GM19455 (cell line): ENCODE measurements at regions not wholly inside any gene's neighbourhood (a gene's known extent, or its start where the extent isn't known, plus 50 kb on each side); places are given as distances from the start of the nearest gene placed in this dataset.
"Not testable (repeated sequence)": the region's sequence is repeated elsewhere in the genome, so short reads cannot be mapped to it uniquely, and the experiment has no call there.

ENCODE experiments used
- ATAC-seq: cut with Tn5 transposase; IDR thresholded peaks from one replicate; pipeline ENCODE4 v1.9.1; 2021; ENCODE audit not compliant: unreplicated experiment

DNA sequence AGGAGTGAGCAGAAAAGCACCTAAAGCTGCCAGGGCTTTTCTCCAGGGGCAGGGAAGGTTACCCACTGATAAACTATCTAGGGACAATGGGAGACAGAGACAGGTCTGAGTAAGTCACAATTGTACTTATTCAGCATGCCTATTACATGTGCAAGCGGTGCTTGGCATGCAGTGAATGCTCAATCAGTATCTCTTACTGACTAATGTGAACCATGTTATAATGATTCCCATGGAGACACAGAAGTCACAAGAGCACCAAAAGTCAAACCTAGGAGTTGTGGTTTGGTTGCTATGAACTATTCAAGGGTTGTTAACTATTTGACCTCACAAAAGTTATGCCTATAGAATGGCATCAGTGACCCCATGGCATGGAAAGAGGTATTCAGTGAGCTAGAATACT lies 50.0 kb upstream of the RASGRP1 start:
- no peak for ATAC-seq

DNA sequence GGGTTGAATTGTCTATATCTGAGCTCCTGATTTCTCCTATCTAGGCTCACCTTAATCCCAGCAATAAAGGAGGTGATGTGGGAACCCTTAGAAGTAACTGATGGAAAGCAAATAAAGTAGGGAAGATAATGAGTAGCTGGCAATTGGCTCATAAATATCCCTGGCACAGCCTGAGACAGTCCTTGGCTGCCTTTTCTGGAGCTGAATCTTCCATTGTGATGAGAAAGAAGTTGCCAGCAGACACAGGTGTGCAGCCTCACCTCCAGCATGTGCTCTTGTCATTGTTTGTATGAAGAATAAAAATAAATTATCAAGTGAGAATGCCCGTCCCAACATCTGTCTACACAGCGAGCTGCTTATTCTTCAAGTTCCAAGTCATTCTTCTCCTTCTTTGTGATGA lies 53.2 kb upstream of the RASGRP1 start:
- no peak for ATAC-seq

DNA sequence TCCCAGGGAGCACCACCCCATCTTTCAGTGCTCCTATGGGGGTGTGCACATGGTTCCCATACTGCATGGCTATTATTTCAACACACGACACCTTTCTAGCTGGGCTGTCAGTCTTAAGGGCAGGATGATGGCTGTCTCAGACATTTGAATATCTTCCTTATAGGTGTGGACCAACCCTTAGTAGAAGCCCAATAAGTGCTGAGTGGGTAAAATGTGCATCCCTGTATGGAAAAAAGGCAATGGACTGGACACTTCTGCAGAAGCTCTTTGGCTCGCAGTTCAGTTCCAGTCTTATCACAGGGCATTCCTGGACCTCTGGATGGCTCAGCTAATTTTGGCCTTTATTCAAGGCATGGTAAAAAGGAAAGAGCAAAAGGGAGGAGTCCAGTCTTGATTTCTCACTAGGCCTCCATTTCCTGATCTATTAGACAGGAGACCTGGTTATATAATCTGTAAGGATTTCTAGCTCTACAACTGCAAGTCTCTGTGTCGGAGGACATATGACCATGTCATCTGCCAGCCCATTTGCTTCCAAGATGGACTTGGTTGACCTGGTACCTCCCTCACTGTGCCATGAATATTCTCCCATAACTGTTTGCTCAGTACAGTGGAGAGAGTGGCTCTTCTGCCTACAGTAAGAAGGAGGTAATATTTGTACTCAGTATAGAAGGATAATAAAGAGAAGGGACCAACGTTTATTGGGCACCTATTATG lies 53.8 kb upstream of the RASGRP1 start:
- ATAC-seq, result no peak

DNA sequence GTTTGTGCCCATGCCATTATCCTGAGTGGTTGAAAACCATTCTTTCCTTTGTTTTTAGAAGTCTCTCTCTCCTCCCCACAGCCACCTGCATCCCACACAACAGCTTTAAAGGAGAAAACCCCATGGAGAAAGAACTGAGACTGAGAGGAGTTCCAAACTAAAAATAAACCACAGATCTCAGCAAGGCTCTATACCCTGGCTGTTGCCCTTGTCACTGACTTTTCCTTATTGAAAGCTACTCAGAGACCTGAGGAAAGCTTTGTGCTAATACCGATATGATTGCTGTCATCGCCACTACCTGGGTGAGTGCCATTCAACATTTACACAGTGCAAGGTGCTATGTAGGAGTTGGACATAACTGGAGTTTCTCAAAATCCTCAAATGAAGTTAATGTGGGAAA lies 55.5 kb upstream of the RASGRP1 start:
- no peak for ATAC-seq

DNA sequence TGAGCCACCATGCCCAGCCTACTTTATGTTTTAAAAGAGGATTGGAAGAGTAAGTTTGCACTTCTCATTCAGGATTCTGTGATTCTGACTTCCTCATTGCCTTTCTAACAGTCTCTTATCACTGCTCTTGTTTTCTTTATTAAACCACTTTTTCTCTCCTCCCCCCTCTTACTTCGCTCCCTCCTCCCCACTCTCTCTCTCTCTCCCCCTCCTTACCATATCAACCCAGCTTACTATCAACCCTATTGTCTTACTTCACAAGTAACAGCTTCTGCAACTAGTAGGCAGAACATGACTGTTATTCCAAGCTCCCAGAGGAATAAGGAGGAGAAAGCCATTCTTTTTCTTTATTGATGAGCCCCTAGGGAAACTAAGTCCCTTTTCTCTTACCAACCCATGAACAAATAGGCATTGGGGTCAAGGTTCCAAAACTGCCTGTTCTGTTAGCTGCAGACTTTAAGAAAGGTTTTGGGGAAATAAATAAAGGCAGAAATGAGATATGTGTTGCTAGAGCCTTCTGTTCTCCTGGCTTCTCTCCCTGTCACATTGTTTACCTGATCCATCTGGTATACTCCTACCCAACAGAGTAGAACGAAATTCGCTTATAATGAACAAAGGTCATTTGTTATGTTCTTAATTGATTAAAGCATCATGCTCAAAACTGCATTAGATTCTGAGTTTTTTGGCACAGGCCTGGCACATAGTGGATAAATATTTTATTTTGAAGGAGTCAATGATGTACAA lies 56.4 kb upstream of the RASGRP1 start:
- no peak for ATAC-seq

DNA sequence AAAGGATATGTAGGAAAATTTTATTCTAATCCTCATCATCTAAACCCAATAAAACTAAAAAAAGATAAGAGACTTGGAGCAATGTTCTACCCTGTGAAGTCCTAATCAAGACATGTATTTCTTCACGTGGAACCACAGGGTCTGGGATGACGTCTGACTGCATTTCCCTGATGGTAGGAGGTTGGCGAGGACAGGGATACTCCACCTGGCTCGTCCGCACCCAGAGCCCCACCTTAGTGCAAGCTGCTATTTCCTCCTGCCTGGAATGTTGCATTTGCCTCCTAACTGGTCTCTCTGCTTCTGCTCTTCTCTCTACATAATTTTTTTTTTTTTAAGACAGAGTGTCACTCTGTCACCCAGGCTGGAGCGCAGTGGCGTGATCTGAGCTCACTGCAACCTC lies 57.7 kb upstream of the RASGRP1 start:
- ATAC-seq, result no peak

DNA sequence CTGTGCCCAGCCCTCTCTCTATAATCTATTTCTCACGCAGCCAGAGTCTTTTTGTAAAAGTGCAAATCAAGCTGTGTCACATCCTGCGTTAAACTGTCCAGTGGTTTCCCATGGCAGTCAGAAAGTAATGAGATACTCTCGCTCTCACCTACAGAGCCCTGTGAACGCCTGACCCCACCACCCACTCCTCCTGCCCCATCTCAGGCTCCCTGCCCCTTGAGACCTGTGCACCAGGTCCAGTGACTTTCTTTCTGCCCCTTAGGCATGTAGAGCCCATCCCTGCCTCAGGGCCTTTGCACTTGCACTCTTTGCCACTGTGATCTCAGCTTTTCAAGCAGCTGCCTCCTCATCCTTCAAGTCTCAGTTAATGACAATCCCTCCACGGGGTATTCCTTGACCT lies 58.3 kb upstream of the RASGRP1 start:
- ATAC-seq, result no peak

DNA sequence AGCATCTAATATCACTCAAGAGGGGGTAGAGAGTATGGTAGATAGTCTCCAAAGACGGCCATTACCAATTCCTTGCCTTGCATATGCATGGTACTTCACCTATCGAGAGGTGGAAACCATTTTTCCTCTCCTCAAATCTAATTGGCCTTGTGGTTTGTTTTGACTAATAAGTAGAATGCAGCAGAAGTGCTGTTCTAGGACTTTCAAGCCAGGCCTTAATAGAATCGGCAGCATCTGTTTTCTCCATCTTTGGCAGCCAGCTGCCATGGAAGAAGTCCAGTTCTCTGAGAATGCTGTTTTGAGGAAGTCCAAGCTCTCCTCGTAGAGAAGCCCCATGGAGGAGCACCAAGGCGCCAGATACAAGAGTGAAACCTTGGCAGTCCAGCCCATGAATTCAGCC lies 59.1 kb upstream of the RASGRP1 start:
- ATAC-seq, result no peak

DNA sequence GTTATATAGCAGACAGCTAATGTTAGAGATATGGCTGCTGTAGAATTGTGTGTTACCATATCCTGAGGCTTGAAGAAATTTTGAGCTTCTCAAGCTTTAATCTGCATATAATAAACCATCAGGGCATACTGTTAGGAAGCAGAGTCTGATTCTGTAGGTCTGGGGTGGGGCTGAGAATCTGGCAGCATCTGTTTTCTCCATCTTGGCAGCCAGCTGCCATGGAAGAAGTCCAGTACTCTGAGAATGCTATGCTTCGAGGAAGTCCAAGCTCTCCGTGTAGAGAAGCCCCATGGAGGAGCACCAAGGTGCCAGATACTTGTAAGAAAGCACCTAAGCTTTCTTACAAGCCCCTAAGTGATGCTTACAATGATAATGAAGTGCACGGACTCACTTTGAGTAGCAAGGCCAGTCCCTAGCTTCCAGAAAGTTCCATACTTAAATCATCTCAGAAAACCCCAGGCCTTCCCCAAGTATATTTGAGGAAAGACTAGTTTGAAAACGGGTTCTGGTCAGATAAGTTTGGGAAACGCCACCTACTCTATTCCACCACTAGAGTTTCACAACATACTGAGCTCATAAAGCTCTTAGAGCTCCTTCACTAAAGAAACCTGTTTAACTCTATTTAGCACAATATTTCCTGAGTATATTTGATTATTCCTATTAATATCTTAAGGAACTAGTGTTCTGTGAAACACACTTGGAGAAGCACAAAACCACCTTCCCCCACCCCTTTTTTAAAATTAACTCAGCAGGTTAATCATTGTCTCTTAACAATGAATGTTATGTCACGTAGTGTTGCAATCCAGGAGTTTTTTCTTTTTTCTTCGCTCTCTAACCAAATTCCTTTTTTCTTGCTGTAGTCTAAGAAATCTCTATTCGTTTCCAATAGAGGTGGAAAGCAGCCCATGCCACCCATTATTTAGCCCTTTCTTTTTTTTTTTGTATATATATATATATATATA lies 59.9 kb upstream of the RASGRP1 start:
- ATAC-seq, result no peak

DNA sequence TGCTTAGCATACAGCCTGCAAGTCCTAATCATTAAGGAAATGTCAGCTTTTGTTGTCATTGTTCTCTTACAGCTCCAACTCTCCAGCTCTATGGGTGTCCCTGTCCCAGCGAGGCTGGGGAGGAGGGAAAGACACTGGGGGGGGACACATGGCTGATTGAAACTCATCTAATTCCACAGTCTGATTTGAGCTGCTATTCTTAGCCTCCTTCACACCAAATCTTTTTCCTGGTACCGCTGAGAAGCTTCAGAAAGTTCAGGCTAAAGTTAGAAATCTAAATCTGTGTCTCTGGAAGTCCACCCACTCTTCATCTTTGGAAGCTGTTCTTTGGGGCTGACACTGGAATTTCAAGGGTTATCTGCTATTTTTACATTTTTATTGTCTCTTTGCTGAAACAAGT lies 61.3 kb upstream of the RASGRP1 start:
- no peak for ATAC-seq

DNA sequence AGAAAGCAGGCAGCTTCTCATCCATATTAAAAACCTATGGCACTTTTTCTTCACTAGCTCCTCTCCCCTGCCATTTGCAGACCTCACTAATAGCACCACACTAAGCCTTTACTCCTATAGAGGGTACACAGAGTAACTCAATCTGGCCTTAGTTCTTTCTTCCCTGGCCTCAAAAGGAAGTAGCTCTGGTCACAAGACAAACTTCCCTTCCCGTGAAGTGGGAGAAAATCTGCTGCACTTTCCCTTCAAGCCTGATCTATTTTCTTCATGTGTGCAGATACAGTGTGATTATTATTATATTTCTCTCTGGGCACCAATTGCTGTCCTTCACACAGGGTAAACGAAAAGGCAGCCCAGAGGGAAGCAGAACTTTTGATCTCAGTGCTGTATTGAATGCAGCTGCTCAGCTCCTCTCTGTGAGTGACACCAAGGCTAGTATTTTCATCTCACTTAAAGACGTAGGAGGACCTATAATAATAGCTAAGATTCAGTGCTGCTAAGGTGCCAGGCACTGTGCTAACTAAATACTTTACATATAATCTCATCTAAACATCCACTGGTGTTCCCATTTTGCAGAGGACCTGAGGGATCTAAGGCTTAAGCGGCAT lies 61.9 kb upstream of the RASGRP1 start:
- no peak for ATAC-seq

DNA sequence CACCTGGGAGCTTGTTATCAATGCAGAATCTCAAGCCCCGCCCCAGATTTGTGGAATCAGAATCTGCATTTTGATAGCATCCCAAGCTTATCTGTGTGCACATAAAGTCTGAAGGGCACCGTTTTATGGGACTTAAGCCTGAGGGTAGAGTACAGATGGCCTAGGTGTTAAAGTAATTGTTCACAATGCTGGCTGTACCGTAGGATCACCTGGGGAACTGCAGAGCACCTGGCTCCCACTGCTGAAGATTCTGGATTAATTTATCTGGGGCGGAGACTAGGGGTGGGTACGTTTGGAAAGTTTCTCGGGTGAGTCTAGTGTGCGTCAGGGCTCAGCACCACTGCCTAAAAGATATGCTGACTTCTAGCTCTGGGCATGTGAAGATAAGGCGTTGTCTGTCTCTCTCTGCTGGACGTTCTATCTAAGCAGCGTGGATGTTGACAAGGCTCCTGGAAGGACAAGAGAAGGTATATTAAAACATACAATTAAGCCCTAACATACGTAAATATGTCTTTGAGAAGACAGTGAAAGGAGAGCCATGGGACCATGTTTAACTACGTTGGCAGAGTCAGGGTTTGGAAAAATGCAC lies 63.2 kb upstream of the RASGRP1 start:
- ATAC-seq, result no peak

DNA sequence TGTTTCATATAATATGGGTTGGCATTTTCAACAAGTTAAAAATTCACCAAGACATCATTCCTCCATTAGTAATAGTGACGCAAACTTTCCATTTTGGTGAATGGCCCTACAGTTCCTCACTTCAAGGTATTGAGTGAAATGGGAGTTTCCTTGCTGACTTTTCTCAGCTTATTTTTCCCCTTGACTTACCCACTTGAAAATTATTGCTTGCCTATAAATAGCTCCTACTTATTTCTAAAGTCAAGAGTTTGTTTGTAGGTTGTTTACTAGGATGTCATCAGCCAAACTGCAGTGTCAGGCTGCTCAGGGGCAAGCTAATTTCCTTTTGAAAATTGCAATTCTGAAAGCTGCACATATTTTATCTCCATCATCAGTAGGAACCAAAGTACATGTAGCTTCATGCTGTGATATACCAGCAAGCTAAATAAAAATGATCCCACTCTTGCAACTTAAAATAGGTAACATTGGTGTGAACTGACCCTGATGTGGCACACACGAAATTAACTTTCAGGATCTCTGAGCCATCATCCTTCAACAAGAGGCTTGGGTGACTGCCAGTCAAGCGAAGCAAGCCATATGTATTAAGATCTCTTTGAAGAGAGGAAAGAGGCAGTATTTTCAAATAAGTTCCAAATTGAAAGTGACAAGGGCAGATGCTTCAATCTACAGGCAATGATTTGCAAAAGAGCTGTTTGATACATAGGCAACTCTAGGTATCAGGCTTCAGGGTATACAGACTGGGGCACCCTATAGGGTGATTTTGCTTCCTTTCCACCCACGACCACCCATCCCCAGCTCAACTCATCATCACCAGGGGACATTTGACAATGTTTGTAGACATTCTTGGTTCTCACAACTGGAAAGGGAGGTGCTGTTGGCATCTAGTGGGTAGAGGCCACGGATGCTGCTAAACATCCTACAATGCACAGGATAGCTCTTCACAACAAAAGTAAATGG lies 66.8 kb upstream of the RASGRP1 start:
- no peak for ATAC-seq

DNA sequence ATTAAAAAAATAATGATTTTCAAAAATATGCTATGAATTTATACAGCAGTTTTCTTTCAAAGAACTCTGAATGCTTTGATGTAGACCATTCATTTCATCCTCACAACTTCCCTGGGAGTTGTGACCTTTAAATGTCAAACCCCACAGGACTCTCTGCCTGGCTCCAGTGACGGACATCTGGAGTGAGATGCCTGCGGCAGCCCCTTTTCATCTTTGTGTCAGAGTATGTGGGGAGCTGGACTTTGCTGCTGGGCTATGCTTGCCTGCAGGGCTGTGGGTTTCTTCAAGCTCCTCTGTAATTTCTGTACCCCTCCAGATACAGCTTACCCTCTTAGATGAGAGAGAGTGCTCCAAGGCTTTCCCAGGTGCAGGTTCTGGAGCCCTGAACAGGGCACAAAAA lies 70.6 kb upstream of the RASGRP1 start:
- no peak for ATAC-seq

DNA sequence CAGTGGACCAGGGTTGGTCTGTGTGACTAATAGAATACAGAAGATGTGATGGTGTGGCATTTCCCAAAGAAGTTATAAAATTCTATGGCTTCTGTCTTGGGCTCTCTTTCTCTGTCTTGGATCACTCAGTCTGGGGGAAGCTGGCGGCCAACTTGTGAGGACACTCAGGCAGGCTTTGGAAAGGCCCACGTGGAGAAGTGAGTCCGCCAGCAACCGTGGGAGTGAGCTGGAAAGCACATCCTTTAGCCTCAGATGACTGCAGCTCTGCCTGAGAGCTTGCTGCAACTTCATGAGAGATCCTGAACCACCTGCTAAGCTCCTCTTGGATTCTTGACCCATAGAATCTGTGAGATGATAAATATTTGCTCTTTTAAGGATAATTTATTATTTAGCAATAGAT lies 72.0 kb upstream of the RASGRP1 start:
- no peak for ATAC-seq

DNA sequence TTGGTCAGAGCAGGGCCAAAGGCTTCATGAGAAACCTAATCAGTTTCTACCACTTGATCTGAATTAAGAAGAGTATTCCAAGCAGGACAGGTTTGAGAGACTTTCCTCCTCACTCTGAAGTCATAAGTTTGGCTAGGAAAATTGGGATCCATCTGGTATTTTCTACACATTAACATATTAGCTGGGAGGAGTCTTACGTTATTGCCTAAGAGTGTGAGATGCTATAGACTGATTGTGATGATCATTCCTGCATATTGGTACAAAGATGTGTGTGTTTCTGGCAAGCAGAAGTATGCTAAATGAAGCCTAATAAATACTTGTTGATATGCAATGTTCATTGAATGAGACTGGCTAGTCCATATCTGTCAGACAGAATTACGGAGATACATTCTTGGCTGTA lies 73.5 kb upstream of the RASGRP1 start:
- no peak for ATAC-seq

DNA sequence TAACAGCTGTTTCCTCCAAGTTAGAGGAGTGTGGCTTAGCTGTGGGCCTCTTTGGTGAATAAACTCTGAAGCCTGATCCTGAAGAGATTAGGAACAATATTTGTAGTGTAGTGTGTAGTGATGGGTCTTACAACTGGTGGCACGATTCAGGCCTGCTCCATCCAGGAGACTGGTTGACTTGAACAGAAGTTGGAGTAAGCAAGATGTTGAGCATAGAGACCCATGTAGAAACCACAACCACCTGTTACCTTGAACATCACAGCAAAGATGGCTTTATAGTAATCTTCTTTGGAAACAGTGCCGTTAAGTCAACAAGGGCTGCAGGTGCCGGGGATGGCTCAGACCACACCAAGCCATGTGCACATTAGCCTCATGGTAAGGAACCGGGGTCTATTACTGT lies 74.2 kb upstream of the RASGRP1 start:
- ATAC-seq, result no peak

DNA sequence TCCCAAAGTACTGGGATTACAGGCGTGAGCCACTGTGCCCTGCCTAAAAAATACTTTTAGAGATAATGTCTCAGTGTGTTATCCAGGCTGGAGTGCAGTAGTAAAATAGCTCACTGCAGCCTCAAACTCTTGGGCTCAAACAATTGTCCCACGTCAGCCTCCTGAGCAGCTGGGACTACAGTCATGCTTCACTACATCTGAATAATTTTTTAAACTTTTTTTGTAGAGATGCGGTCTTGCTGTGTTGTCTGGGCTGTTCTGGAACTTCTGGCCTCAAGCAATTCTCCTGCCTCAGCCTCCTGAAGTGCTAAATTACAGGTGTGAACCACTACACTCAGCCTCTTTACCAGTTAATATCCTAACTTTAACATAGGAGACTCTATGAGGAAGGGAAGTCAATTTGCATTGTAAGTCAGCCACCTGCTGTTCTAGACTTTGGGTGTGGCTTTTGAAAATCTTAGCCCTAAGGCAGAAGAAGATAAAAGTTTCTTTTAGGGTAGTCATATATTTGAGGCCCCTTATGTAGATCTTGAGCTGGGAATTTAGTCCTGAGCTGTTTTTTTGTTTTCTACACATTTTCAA lies 78.2 kb upstream of the RASGRP1 start:
- no peak for ATAC-seq

DNA sequence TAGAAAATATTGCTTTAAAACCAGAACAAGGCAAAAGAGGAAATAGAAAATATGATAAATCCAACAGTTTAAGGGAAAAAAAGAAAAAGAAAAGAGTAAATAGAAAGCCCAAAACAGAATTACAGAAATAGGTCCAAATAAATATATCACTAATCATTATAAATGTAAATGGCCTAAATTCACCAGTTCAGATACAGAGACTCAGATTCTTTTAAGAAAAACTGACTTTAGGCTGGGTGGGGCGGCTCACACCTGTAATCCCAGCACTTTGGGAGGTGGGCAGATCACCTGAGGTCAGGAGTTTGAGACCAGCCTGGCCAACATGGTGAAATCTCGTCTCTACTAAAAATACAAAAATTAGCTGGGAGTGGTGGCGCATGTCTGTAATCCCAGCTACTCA lies 79.7 kb upstream of the RASGRP1 start:
- ATAC-seq, result not testable (repeated sequence)
